ENCODE measurements at regions not wholly inside any gene's neighbourhood (a gene's known extent, or its start where the extent isn't known, plus 50 kb on each side); places are given as distances from the start of the nearest gene placed in this dataset.

DNA sequence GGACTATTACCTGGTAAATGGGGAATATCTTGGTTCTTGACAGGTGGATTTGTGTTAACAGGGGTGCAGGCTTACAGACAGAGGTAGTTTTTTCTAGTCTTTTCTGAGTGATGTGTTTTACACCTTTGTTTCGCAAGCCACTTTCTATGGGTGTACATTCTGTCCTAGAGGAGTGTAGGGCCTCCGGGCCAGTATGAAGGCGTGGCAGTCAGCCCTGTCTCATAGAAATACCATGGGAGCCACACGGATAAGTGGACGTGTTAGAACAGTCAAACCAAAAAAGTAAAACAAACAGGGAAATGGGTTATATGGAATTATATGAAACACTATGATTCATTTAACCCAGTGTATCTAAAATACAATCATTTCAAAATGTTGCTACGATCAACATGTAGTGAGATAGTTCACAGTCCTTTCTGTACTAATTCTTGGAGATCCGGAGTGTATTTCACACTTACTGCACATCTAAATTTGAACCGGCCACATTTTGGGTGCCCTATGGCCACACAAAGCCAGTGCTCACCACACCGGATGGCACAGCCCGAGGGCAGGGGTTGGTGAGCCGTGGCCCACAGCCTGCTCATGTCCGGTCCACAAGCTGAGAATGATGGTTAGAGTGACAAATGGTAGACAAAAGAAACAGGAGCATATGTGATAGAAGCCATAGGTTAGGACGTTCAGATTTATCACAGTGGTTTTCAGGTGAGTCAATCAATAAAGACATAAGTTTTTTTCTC, 80.1 kb upstream of the IRX4 start:
- POLR2A ChIA-PET (ENCODE audit: partially characterized antibody) = no interaction called here
- WGBS, 2 experiments (ENCODE audit: extremely low coverage in 1 of 2, insufficient coverage in 1 of 2, insufficient read length in 1 of 2, insufficient replicate concordance in 2 of 2, low coverage in 1 of 2, low lambda C conversion rate in 2 of 2, missing lambda C conversion rate in 1 of 2) = 89% methylated on average over 13 of the region's 13 CpGs; no CpG with 5 or more reads in 1 of the 2 experiments

More for the DNA sequence above, 80.1 kb upstream of the IRX4 start:
- H3K79me2 ChIP-seq (ENCODE audit: control insufficient read depth in 1 of 2, insufficient read depth in 2 of 2, low read length in 2 of 2) = no peaks in the 10 kb centered on the region
- H2AFZ ChIP-seq (ENCODE audit: low read length) = no peak overlapping the region
- H4K5ac ChIP-seq (ENCODE audit: insufficient read length, low read depth, low read length) = no peak overlapping the region
- H4K20me1 ChIP-seq (replicated peaks in 1 of 2; ENCODE audit: control insufficient read depth in 1 of 2, insufficient read depth in 2 of 2, low read length in 2 of 2) = peaks cover 0 to 9% of the 10 kb centered on the region in 2 experiments
- H3K4me3 ChIP-seq (ENCODE audit: extremely low read depth in 1 of 4, insufficient read depth in 2 of 4, low read depth in 3 of 4, low read length in 4 of 4) = no peak overlapping the region
- no peaks in the 10 kb centered on the region for H3K79me1 ChIP-seq (ENCODE audit: low read depth, low read length)
- H2BK5ac ChIP-seq (ENCODE audit: low read depth, low read length) = no peak overlapping the region
- no peaks in the 10 kb centered on the region for H3K27me3 ChIP-seq (replicated peaks in 1 of 4; ENCODE audit: control insufficient read depth in 3 of 4, extremely low read depth in 1 of 4, insufficient read depth in 3 of 4, low read length in 3 of 4)
- no peak overlapping the region for H3K56ac ChIP-seq (replicated peaks; ENCODE audit: insufficient read length, low read depth, low read length)
- H3K9ac ChIP-seq (replicated peaks in 1 of 4; ENCODE audit: extremely low read depth in 1 of 4, low read depth in 3 of 4, low read length in 3 of 4) = no peak overlapping the region
- H2BK20ac ChIP-seq (ENCODE audit: low read length) = no peak overlapping the region
- peaks cover 7% of the 10 kb centered on the region; the same call in 1 of the 2 replicates for H3K23me2 ChIP-seq (ENCODE audit: low read depth, low read length)
- peaks cover 0 to 5% of the 10 kb centered on the region in 2 experiments; a peak in 2 of 4 replicates for H3K9me3 ChIP-seq (ENCODE audit: insufficient read depth in 2 of 2, low read depth in 1 of 2, low read length in 1 of 2)
- no peak overlapping the region for H2BK120ac ChIP-seq (replicated peaks; ENCODE audit: low read depth, low read length)
- no peak for DNase-seq (ENCODE audit: low read depth in 1 of 2, low spot score in 2 of 2)
- no peak overlapping the region for H2AK5ac ChIP-seq (ENCODE audit: low read depth, low read length)
- no peak overlapping the region for H3K14ac ChIP-seq (ENCODE audit: insufficient read length)
- no peak for FAIRE-seq
- no peak overlapping the region for H2BK12ac ChIP-seq (ENCODE audit: low read depth, low read length)
- H3K4me2 ChIP-seq (ENCODE audit: insufficient read depth in 1 of 2, low read depth in 2 of 2, low read length in 2 of 2) = no peak overlapping the region
- H3K4ac ChIP-seq (replicated peaks; ENCODE audit: insufficient read length, low read depth, low read length) = no peak overlapping the region
- TF ChIP-seq SIRT6 (IDR thresholded peaks at IDR 0.05; ENCODE audit: low read length) (no peak), CREB1 (IDR thresholded peaks at IDR 0.05) (no peak), TAF7 (optimal IDR thresholded peaks at IDR 0.05; ENCODE audit: borderline replicate concordance, low read depth, low read length) (no peak), POU5F1 (IDR thresholded peaks at IDR 0.05; ENCODE audit: low read depth, low read length) (no peak), EZH2 (IDR thresholded peaks at IDR 0.05; ENCODE audit: low read depth, low read length, severe bottlenecking) (no peak), SP4 (IDR thresholded peaks at IDR 0.05; ENCODE audit: low read length) (no peak), SUZ12 (IDR thresholded peaks at IDR 0.05; ENCODE audit: low read length) (no peak), GABPA (IDR thresholded peaks at IDR 0.05; ENCODE audit: borderline replicate concordance, insufficient read depth, low read length) (no peak)
- no peak overlapping the region for H3K27ac ChIP-seq (ENCODE audit: low read depth, low read length)
- H3K36me3 ChIP-seq (ENCODE audit: control insufficient read depth in 2 of 4, insufficient read depth in 4 of 4, low read length in 3 of 4) = no peaks in the 10 kb centered on the region; a peak in 1 of 8 replicates
- no peak overlapping the region for H2BK15ac ChIP-seq (ENCODE audit: low read length)
- no peak overlapping the region for H3K18ac ChIP-seq (ENCODE audit: extremely low read depth, low read length)
- no peak overlapping the region for H4K91ac ChIP-seq (replicated peaks; ENCODE audit: insufficient read length, low read length)
- peaks cover 0 to 9% (median 5%) of the 10 kb centered on the region in 4 experiments; a peak in 5 of 7 replicates for H3K4me1 ChIP-seq (replicated peaks in 1 of 4; ENCODE audit: control insufficient read depth in 3 of 4, insufficient read depth in 4 of 4, low read length in 3 of 4)
- no peak overlapping the region for H4K8ac ChIP-seq (ENCODE audit: extremely low read depth, insufficient read depth, low read length)
- CTCF ChIA-PET (ENCODE audit: partially characterized antibody) = no interaction called here
- H3K23ac ChIP-seq (ENCODE audit: insufficient read length) = no peak overlapping the region

Measured in H1 (cell line).